K562 (cell line): ENCODE measurements at regions not wholly inside any gene's neighbourhood (a gene's known extent, or its start where the extent isn't known, plus 50 kb on each side); places are given as distances from the start of the nearest gene placed in this dataset.

Experiments used
- ATAC-seq: fragments of 200-7000 bp; cut with Tn5 transposase; 3 replicates; pipeline ENCODE4 v1.9.1; 2020; ENCODE audit warnings: moderate library complexity
- BruUV-seq: library from RNA; stranded (reverse); fragments of 400-500 nt; replicated peaks from 2 replicates; lab custom pipeline; 2021; lab: Mats Ljungman, UMichigan
- CTCF ChIA-PET: fragments of 300-600 bp; formaldehyde crosslinking; extraction: SDS; loops from one replicate; lab custom pipeline; 2021; ENCODE audit warnings: low intra/inter-chr PET ratio; lab: Yijun Ruan, JAX
- POLR2A ChIA-PET: fragments of 300-600, 350-650 bp; sonication (Branson Sonifier 250); formaldehyde crosslinking; extraction: SDS; loops from one replicate; lab custom pipeline; 2021; ENCODE audit warnings: antibody characterized with exemption, inconsistent platforms; lab: Yijun Ruan, JAX
- DNase-seq, 4 experiments: peaks; one replicate each; pipeline versions ENCODE4 v3.0.0 to v3.0.0-alpha.2; 2011 to 2018; ENCODE audit warnings: low spot score in 3 of 4, mixed read lengths in 3 of 4; ENCODE audit errors: extremely low read depth in 1 of 4
- FAIRE-seq: peaks from 2 replicates; lab custom pipeline; 2011; peaks lifted over from hg19 to GRCh38; lab: Jason Lieb, UNC
- H2AFZ ChIP-seq: 2 replicates; pipeline ENCODE4 v1.6.0; 2011; ENCODE audit warnings: low read depth, low read length, control low read depth, inconsistent platforms
- H3K27ac ChIP-seq: fragments of 200-600 bp; 3 replicates; pipeline ENCODE4 v1.8.0; 2011; ENCODE audit warnings: low read depth, mild to moderate bottlenecking, control low read depth, inconsistent platforms, low read length, moderate library complexity, mixed read lengths; ENCODE audit errors: extremely low read depth
- H3K27me3 ChIP-seq, 2 experiments: fragments of 300-600 bp in 1 of 2; 2 replicates in 1 of 2; 3 replicates in 1 of 2; pipeline versions ENCODE4 v1.6.0 to v1.8.0; 2011; ENCODE audit warnings: inconsistent platforms in 2 of 2, low read length in 2 of 2, mild to moderate bottlenecking in 1 of 2, mixed read lengths in 1 of 2, moderate library complexity in 1 of 2; ENCODE audit not compliant: control insufficient read depth in 2 of 2, insufficient read depth in 2 of 2
- H3K36me3 ChIP-seq: fragments of 300-600 bp; 3 replicates; pipeline ENCODE4 v1.8.0; 2011; ENCODE audit warnings: mild to moderate bottlenecking, low read length, inconsistent platforms; ENCODE audit not compliant: control insufficient read depth, insufficient read depth
- H3K4me1 ChIP-seq, 2 experiments: fragments of 200-600 bp in 1 of 2; replicated peaks in 1 of 2; 2 replicates in 1 of 2; 3 replicates in 1 of 2; pipeline versions ENCODE4 v1.5.1 to v1.8.0; 2011; ENCODE audit warnings: inconsistent platforms in 2 of 2, low read length in 2 of 2, mild to moderate bottlenecking in 1 of 2, mixed read lengths in 1 of 2, moderate library complexity in 1 of 2; ENCODE audit not compliant: control insufficient read depth in 2 of 2, insufficient read depth in 2 of 2
- H3K4me2 ChIP-seq: 2 replicates; pipeline ENCODE4 v1.6.1; 2011; ENCODE audit warnings: low read length, control low read depth, inconsistent platforms, mixed read lengths; ENCODE audit not compliant: insufficient read depth
- H3K4me3 ChIP-seq: fragments of 200-600 bp; sonication (generic), shearing (Covaris generic); 2 replicates; pipeline ENCODE4 v1.5.1; 2016; ENCODE audit warnings: control low read depth, inconsistent platforms
- H3K79me2 ChIP-seq: fragments of 200-600 bp; 3 replicates; pipeline ENCODE4 v1.8.0; 2011; ENCODE audit warnings: low read length, inconsistent platforms; ENCODE audit not compliant: control insufficient read depth, insufficient read depth
- H3K9ac ChIP-seq, 2 experiments: 2 replicates each; pipeline versions ENCODE4 v1.6.0 to v1.6.1; 2011; ENCODE audit warnings: low read depth in 2 of 2, low read length in 2 of 2, control low read depth in 1 of 2, inconsistent platforms in 1 of 2, mild to moderate bottlenecking in 1 of 2, mixed read lengths in 1 of 2; ENCODE audit not compliant: insufficient read depth in 1 of 2
- H3K9me1 ChIP-seq: one replicate; pipeline ENCODE4 v1.6.0; 2011; ENCODE audit warnings: inconsistent platforms, mild to moderate bottlenecking, low read length, moderate library complexity; ENCODE audit not compliant: control insufficient read depth, insufficient read depth
- H3K9me3 ChIP-seq: replicated peaks from 2 replicates; pipeline ENCODE4 v1.5.1; 2011; ENCODE audit warnings: low read depth, low read length, inconsistent platforms; ENCODE audit not compliant: control insufficient read depth, insufficient read depth
- H4K20me1 ChIP-seq: replicated peaks from 2 replicates; pipeline ENCODE4 v1.6.1; 2011; ENCODE audit warnings: low read length, inconsistent platforms, mixed read lengths; ENCODE audit not compliant: control insufficient read depth, insufficient read depth
- FOXJ3 ChIP-seq: sonication (generic); formaldehyde crosslinking; IDR thresholded peaks from 2 replicates; pipeline ENCODE4 v1.4.0; 2020; ENCODE audit warnings: mild to moderate bottlenecking, missing genetic modification reagents
- MEIS2 ChIP-seq: fragments of 450-650 bp; IDR thresholded peaks from 2 replicates; pipeline ENCODE4 v1.6.1; 2014; ENCODE audit warnings: mild to moderate bottlenecking; ENCODE audit not compliant: partially characterized antibody
- NR1H2 ChIP-seq: sonication (generic); formaldehyde crosslinking; IDR thresholded peaks from 2 replicates; pipeline ENCODE4 v1.4.0; 2020; ENCODE audit warnings: mild to moderate bottlenecking, missing genetic modification reagents
- PURB ChIP-seq: sonication (generic); formaldehyde crosslinking; IDR thresholded peaks from 2 replicates; pipeline ENCODE4 v1.9.0; 2021; ENCODE audit warnings: low read depth, mild to moderate bottlenecking, missing genetic modification reagents
- ZNF12 ChIP-seq: sonication (generic); formaldehyde crosslinking; IDR thresholded peaks from 2 replicates; pipeline ENCODE4 v1.4.0; 2020; ENCODE audit warnings: mild to moderate bottlenecking, missing genetic modification reagents
- ZNF224 ChIP-seq: sonication (generic); formaldehyde crosslinking; IDR thresholded peaks from 2 replicates; pipeline ENCODE4 v1.8.0; 2022; ENCODE audit warnings: mild to moderate bottlenecking, missing genetic modification reagents
- ZNF311 ChIP-seq: fragments of 250-450 bp; sonication (Bioruptor Pico); IDR thresholded peaks from 2 replicates; pipeline ENCODE4 v1.4.0; 2020; ENCODE audit warnings: mild to moderate bottlenecking, moderate library complexity
- ZNF586 ChIP-seq: fragments of 450-650 bp; formaldehyde crosslinking; conservative IDR thresholded peaks from 2 replicates; pipeline ENCODE4 v1.4.0; 2020; ENCODE audit warnings: mild to moderate bottlenecking, moderate library complexity
- ZNF589 ChIP-seq: fragments of 200-800 bp; sonication (Bioruptor generic); IDR thresholded peaks from 2 replicates; pipeline ENCODE4 v1.6.1; 2016; ENCODE audit warnings: low read depth, missing genetic modification characterization, missing compliant biosample characterization
- WGBS: fragments of 100-300 bp; shearing (Covaris generic); methylation state at CpG from one replicate; pipeline ENCODE4 v1.1.6; 2016; ENCODE audit warnings: low coverage, mixed read lengths; ENCODE audit not compliant: insufficient coverage; ENCODE audit errors: missing lambda C conversion rate; 5-methylcytosine and 5-hydroxymethylcytosine counted together
- in situ Hi-C: fragments of 300-500 bp; cut with MboI; formaldehyde crosslinking; loops from 4 replicates; pipeline ENCODE4 v1.15.0; 2018; ENCODE audit warnings: inconsistent platforms, mixed read lengths
- intact Hi-C: fragments of 100-400 bp; cut with micrococcal nuclease; formaldehyde crosslinking; loops from 2 replicates; pipeline ENCODE4 v1.14.2; 2022
- TF ChIP-seq, protein P1 (sequence below): fragments of 450-650 bp; IDR thresholded peaks from 2 replicates; pipeline ENCODE4 v1.6.1; 2016; ENCODE audit warnings: low read depth
- TF ChIP-seq, protein P2 (sequence below): fragments of 250-450 bp; sonication (Bioruptor Pico); IDR thresholded peaks from 2 replicates; pipeline ENCODE4 v1.4.0; 2020; ENCODE audit warnings: mild to moderate bottlenecking, moderate library complexity

DNA sequence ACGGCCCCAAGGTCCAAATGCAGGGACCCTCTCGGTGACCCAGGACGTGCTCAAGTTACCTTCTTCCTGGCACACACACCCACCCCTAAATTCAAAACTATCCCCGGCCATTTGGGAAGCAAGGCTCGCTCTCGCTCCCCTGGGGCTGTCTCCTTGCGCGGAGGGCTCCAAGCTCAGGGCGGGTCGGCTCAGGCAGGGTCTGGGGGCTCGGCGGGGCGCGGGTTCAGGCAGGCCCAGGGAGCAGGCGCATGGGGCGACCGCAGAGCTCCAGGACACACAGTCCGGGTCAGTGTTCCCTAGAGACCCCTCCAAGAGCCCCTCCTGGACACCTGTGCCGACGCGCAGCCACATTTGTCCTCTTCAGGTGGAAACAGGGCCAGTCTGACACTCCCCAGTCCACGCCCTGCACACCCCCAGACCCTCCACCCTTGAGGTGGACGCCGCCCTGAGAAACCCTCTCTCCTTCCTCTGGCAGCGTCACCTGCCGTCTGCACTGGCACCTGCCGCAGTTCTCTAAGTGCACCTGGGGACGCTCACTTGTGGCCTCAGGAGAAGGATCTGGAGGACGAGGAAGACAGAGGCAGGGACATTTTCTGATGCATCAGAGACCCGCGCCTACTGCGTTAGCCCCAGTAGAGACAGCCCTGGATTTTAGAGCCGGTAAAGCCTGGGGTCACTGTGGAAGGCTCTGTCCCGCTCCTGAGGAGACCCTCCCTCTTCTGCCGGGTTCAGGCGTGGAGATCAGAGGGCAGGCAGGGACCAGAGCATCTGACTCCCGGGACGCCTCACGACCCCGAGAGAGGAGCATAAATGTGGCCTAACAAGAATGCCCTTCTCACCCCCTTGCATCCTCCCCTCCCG is 138.8 kb downstream of the TWIST2 start:
- Histone ChIP-seq H3K4me1 (no peaks in the 10 kb centered on the region), H4K20me1 (no peaks in the 10 kb centered on the region), H2AFZ (no peak overlapping the region), H3K4me3 (no peak overlapping the region), H3K27me3 (peaks cover 0 to 27% of the 10 kb centered on the region in 2 experiments; a peak in 2 of 5 replicates), H3K4me2 (no peak overlapping the region), H3K36me3 (no peaks in the 10 kb centered on the region), H3K79me2 (no peaks in the 10 kb centered on the region), H3K9me1 (no peaks in the 10 kb centered on the region), H3K27ac (no peak overlapping the region), H3K9me3 (no peaks in the 10 kb centered on the region), H3K9ac (no peak overlapping the region)
- FAIRE-seq (no peak), DNase-seq (no peak), ATAC-seq (no peak)
- in situ Hi-C loops (no loop called here), intact Hi-C loops (no loop called here)
- BruUV-seq = no TSS peak
- 2% methylated on average over 17 of the region's 41 CpGs for WGBS
- ChIA-PET POLR2A (no interaction called here), CTCF (no interaction called here)
- TF ChIP-seq, protein P1, sequence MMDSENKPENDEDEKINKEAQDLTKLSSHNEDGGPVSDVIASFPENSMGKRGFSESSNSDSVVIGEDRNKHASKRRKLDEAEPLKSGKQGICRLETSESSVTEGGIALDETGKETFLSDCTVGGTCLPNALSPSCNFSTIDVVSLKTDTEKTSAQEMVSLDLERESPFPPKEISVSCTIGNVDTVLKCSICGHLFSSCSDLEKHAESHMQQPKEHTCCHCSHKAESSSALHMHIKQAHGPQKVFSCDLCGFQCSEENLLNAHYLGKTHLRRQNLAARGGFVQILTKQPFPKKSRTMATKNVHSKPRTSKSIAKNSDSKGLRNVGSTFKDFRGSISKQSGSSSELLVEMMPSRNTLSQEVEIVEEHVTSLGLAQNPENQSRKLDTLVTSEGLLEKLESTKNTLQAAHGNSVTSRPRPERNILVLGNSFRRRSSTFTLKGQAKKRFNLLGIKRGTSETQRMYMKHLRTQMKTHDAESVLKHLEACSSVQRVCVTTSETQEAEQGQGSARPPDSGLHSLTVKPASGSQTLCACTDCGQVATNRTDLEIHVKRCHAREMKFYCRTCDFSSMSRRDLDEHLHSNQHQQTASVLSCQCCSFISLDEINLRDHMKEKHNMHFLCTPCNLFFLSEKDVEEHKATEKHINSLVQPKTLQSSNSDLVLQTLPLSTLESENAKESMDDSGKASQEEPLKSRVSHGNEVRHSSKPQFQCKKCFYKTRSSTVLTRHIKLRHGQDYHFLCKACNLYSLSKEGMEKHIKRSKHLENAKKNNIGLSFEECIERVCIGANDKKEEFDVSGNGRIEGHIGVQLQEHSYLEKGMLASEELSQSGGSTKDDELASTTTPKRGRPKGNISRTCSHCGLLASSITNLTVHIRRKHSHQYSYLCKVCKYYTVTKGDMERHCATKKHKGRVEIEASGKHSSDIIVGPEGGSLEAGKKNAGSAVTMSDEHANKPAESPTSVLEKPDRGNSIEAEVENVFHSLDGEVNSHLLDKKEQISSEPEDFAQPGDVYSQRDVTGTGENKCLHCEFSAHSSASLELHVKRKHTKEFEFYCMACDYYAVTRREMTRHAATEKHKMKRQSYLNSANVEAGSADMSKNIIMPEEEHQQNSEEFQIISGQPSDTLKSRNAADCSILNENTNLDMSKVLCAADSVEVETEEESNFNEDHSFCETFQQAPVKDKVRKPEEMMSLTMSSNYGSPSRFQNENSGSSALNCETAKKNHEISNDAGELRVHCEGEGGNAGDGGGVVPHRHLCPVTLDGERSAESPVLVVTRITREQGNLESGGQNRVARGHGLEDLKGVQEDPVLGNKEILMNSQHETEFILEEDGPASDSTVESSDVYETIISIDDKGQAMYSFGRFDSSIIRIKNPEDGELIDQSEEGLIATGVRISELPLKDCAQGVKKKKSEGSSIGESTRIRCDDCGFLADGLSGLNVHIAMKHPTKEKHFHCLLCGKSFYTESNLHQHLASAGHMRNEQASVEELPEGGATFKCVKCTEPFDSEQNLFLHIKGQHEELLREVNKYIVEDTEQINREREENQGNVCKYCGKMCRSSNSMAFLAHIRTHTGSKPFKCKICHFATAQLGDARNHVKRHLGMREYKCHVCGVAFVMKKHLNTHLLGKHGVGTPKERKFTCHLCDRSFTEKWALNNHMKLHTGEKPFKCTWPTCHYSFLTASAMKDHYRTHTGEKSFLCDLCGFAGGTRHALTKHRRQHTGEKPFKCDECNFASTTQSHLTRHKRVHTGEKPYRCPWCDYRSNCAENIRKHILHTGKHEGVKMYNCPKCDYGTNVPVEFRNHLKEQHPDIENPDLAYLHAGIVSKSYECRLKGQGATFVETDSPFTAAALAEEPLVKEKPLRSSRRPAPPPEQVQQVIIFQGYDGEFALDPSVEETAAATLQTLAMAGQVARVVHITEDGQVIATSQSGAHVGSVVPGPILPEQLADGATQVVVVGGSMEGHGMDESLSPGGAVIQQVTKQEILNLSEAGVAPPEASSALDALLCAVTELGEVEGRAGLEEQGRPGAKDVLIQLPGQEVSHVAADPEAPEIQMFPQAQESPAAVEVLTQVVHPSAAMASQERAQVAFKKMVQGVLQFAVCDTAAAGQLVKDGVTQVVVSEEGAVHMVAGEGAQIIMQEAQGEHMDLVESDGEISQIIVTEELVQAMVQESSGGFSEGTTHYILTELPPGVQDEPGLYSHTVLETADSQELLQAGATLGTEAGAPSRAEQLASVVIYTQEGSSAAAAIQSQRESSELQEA = no peak
- TF ChIP-seq, protein P2, sequence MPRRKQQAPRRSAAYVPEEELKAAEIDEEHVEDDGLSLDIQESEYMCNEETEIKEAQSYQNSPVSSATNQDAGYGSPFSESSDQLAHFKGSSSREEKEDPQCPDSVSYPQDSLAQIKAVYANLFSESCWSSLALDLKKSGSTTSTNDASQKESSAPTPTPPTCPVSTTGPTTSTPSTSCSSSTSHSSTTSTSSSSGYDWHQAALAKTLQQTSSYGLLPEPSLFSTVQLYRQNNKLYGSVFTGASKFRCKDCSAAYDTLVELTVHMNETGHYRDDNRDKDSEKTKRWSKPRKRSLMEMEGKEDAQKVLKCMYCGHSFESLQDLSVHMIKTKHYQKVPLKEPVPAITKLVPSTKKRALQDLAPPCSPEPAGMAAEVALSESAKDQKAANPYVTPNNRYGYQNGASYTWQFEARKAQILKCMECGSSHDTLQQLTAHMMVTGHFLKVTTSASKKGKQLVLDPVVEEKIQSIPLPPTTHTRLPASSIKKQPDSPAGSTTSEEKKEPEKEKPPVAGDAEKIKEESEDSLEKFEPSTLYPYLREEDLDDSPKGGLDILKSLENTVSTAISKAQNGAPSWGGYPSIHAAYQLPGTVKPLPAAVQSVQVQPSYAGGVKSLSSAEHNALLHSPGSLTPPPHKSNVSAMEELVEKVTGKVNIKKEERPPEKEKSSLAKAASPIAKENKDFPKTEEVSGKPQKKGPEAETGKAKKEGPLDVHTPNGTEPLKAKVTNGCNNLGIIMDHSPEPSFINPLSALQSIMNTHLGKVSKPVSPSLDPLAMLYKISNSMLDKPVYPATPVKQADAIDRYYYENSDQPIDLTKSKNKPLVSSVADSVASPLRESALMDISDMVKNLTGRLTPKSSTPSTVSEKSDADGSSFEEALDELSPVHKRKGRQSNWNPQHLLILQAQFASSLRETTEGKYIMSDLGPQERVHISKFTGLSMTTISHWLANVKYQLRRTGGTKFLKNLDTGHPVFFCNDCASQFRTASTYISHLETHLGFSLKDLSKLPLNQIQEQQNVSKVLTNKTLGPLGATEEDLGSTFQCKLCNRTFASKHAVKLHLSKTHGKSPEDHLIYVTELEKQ (CRISPR knock-in tag) = no peak
- TF ChIP-seq PURB (CRISPR knock-in tag) = no peak
- no peak for TF ChIP-seq MEIS2
- TF ChIP-seq ZNF586 = no peak
- no peak for TF ChIP-seq ZNF224
- no peak for TF ChIP-seq ZNF589 (CRISPR knock-in tag)
- no peak for TF ChIP-seq FOXJ3 (CRISPR knock-in tag)
- no peak for TF ChIP-seq NR1H2
- no peak for TF ChIP-seq ZNF12 (CRISPR knock-in tag)
- TF ChIP-seq ZNF311 (CRISPR knock-in tag) = no peak
